ENCODE measurements at regions not wholly inside any gene's neighbourhood (a gene's known extent, or its start where the extent isn't known, plus 50 kb on each side); places are given as distances from the start of the nearest gene placed in this dataset.
"Not testable (repeated sequence)": the region's sequence is repeated elsewhere in the genome, so short reads cannot be mapped to it uniquely, and the experiment has no call there.

- no peak for DNase-seq (ENCODE audit: low read depth)
These were observed 387.8 kb downstream of the PRR32 start for GRCh38 chrX:127207326-127207725.

GRCh38 chrX:127221821-127222220, 402.3 kb downstream of the PRR32 start:
- DNase-seq (ENCODE audit: low read depth) = not testable (repeated sequence)

GRCh38 chrX:127243654-127244053, 424.1 kb downstream of the PRR32 start:
- no peak for DNase-seq (ENCODE audit: low read depth)

- DNase-seq (ENCODE audit: low read depth) = no peak
These were observed 440.2 kb downstream of the PRR32 start for GRCh38 chrX:127259742-127260141.

GRCh38 chrX:127276326-127276725, 456.8 kb downstream of the PRR32 start:
- DNase-seq (ENCODE audit: low read depth) = no peak

GRCh38 chrX:127300511-127300910, 481.0 kb downstream of the PRR32 start:
- DNase-seq (ENCODE audit: low read depth) = no peak

GRCh38 chrX:127302841-127303240, 483.3 kb downstream of the PRR32 start:
- no peak for DNase-seq (ENCODE audit: low read depth)

GRCh38 chrX:127305013-127305412, 485.5 kb downstream of the PRR32 start:
- no peak for DNase-seq (ENCODE audit: low read depth)

- no peak for DNase-seq (ENCODE audit: low read depth)
These were observed 486.7 kb downstream of the PRR32 start for GRCh38 chrX:127306262-127306661.

GRCh38 chrX:127313635-127314034, 494.1 kb downstream of the PRR32 start:
- DNase-seq (ENCODE audit: low read depth) = no peak

GRCh38 chrX:127317159-127317558, 497.6 kb downstream of the PRR32 start:
- no peak for DNase-seq (ENCODE audit: low read depth)

- no peak for DNase-seq (ENCODE audit: low read depth)
These were observed 504.6 kb downstream of the PRR32 start for GRCh38 chrX:127324128-127324527.

Measured in forelimb muscle (tissue), 1 donor.